Psoas muscle (tissue), 7 donors: ENCODE measurements at regions not wholly inside any gene's neighbourhood (a gene's known extent, or its start where the extent isn't known, plus 50 kb on each side); places are given as distances from the start of the nearest gene placed in this dataset.

Source experiments
- ATAC-seq, 4 donors: fragments of 200-7000 bp; cut with Tn5 transposase; one replicate each; pipeline ENCODE4 v1.9.1; 2020; ENCODE audit warnings: moderate library complexity in 3 of 4, mild to moderate bottlenecking in 2 of 4
- DNase-seq, 2 donors: peaks; one replicate each; pipeline ENCODE4 v3.0.0-alpha.2; 2020
- H3K27ac ChIP-seq: fragments of 200-600 bp; one replicate; pipeline ENCODE4 v1.8.0; 2022
- H3K27me3 ChIP-seq, 3 donors: fragments of 200-600 bp in 1 of 3; one replicate each; pipeline versions ENCODE4 v1.6.1 to v1.8.0; 2013 to 2022; ENCODE audit warnings: low read length in 2 of 3, mild to moderate bottlenecking in 2 of 3, moderate library complexity in 1 of 3; ENCODE audit not compliant: insufficient read depth in 3 of 3
- H3K36me3 ChIP-seq, 2 donors: fragments of 200-600 bp in 1 of 2; one replicate each; pipeline versions ENCODE4 v1.6.1 to v1.8.0; 2013 to 2022; ENCODE audit warnings: low read depth in 1 of 2, mild to moderate bottlenecking in 1 of 2, moderate library complexity in 1 of 2; ENCODE audit not compliant: insufficient read depth in 1 of 2
- H3K4me1 ChIP-seq: fragments of 200-600 bp; one replicate; pipeline ENCODE4 v1.8.0; 2022
- H3K4me3 ChIP-seq: fragments of 200-600 bp; one replicate; pipeline ENCODE4 v1.8.0; 2022; ENCODE audit warnings: mild to moderate bottlenecking
- H3K9me3 ChIP-seq: fragments of 200-600 bp; one replicate; pipeline ENCODE4 v1.8.0; 2022
- CTCF ChIP-seq: fragments of 200-600 bp; IDR thresholded peaks from one replicate; pipeline ENCODE4 v1.8.0; 2022; ENCODE audit warnings: antibody characterized with exemption
- WGBS, 3 donors: extraction: QIAGEN DNeasy Blood & Tissue Kit; methylation state at CpG; one replicate each; pipeline versions ENCODE4 v1.1.6 to v1.1.7; 2013; 5-methylcytosine and 5-hydroxymethylcytosine counted together
- intact Hi-C, 2 donors: fragments of 100-400 bp; cut with DNase I; formaldehyde crosslinking; loops; one replicate each; pipeline versions ENCODE4 v1.11.0 to v1.14.2; 2022
- donor health status: healthy with polysubstance abuse.
- donor health status: DM: no; HTN: no; CAD: no; lungs with moderate emphysema.
- donor health status: Bipolar disorder and iron deficiency.
- donor health status: healthy.
- donor health status: DM: yes; HTN: yes; CAD: no.
- donor health status: DM: no; HTN: no; CAD: no.
- donor health status: DM: yes; HTN: yes; CAD: no.

GRCh38 chr5:88955403-88955802 lies 72.4 kb upstream of the MEF2C start:
- no peak for ATAC-seq
- TF ChIP-seq CTCF, result no peak
- Histone ChIP-seq H3K36me3 (no peaks in the 10 kb centered on the region), H3K27me3 (no peaks in the 10 kb centered on the region), H3K4me3 (no peak overlapping the region), H3K27ac (no peak overlapping the region), H3K4me1 (peaks cover 30% of the 10 kb centered on the region), H3K9me3 (no peaks in the 10 kb centered on the region)
- DNase-seq, result no peak
- intact Hi-C loops, result no loop called here
- 77 to 78% (median 78%) methylated on average over 4 of the region's 4 CpGs for WGBS, 3 donors

GRCh38 chr5:88954511-88954910 lies 71.5 kb upstream of the MEF2C start:
- no peaks in the 10 kb centered on the region for H3K36me3 ChIP-seq
- ATAC-seq (peak in 1 of 4 donors; percentile 39), DNase-seq (no peak)
- intact Hi-C loops, result no loop called here
- H3K4me3 ChIP-seq, result no peak overlapping the region
- no peak overlapping the region for H3K27ac ChIP-seq
- H3K9me3 ChIP-seq, result no peaks in the 10 kb centered on the region
- no peaks in the 10 kb centered on the region for H3K27me3 ChIP-seq
- WGBS, 3 donors, result 56 to 59% (median 58%) methylated on average over 3 of the region's 3 CpGs
- peaks cover 30% of the 10 kb centered on the region for H3K4me1 ChIP-seq
- TF ChIP-seq CTCF, result no peak

GRCh38 chr5:88952996-88953643 lies 70.1 kb upstream of the MEF2C start:
- no peak for TF ChIP-seq CTCF
- 31 to 56% (median 42%) methylated on average over 5 of the region's 5 CpGs for WGBS, 3 donors
- Histone ChIP-seq H3K27ac (peak overlapping the region; percentile 71), H3K4me3 (peak overlapping the region; percentile 8), H3K4me1 (peaks cover 30% of the 10 kb centered on the region), H3K27me3 (no peaks in the 10 kb centered on the region), H3K9me3 (no peaks in the 10 kb centered on the region), H3K36me3 (no peaks in the 10 kb centered on the region)
- ATAC-seq (peak; percentile 67 to 84 (median 76)), DNase-seq (no peak)
- intact Hi-C loops, result no loop called here

GRCh38 chr5:88952344-88952743 lies 69.4 kb upstream of the MEF2C start:
- TF ChIP-seq CTCF, result no peak
- no peaks in the 10 kb centered on the region for H3K27me3 ChIP-seq
- peak; percentile 72 to 90 (median 78) for ATAC-seq
- no peaks in the 10 kb centered on the region for H3K36me3 ChIP-seq
- H3K4me3 ChIP-seq, result peak overlapping the region; percentile 28
- H3K9me3 ChIP-seq, result no peaks in the 10 kb centered on the region
- H3K4me1 ChIP-seq, result peaks cover 30% of the 10 kb centered on the region
- no peak for DNase-seq
- intact Hi-C loops, result no loop called here
- 11 to 25% (median 22%) methylated on average over 2 of the region's 2 CpGs for WGBS, 3 donors
- peak overlapping the region; percentile 71 for H3K27ac ChIP-seq

GRCh38 chr5:88951457-88951856 lies 68.5 kb upstream of the MEF2C start:
- H3K27ac ChIP-seq, result peak overlapping the region; percentile 71
- H3K4me3 ChIP-seq, result peak overlapping the region; percentile 28
- no peaks in the 10 kb centered on the region for H3K9me3 ChIP-seq
- no peaks in the 10 kb centered on the region for H3K27me3 ChIP-seq
- intact Hi-C loops, result no loop called here
- no peaks in the 10 kb centered on the region for H3K36me3 ChIP-seq
- DNase-seq (no peak), ATAC-seq (peak in 1 of 4 donors; percentile 51)
- no peak for TF ChIP-seq CTCF
- peaks cover 30% of the 10 kb centered on the region for H3K4me1 ChIP-seq
- WGBS, 3 donors, result 29 to 57% (median 37%) methylated on average over 4 of the region's 4 CpGs
